RWPE2 (cell line): ENCODE measurements at regions not wholly inside any gene's neighbourhood (a gene's known extent, or its start where the extent isn't known, plus 50 kb on each side); places are given as distances from the start of the nearest gene placed in this dataset.
A peak's percentile ranks its signal among the peaks of the same experiment; 100 is the strongest.

Source experiments
- ATAC-seq: fragments of 200-7000 bp; cut with Tn5 transposase; 3 replicates; pipeline ENCODE4 v1.9.1; 2021; ENCODE audit warnings: low read depth
- DNase-seq: peaks from one replicate; pipeline ENCODE4 v3.0.0-alpha.2; 2020; ENCODE audit warnings: low spot score
- H3K27ac ChIP-seq: fragments of 450-650 bp; 2 replicates; pipeline ENCODE4 v1.5.1; 2017; ENCODE audit warnings: mild to moderate bottlenecking; ENCODE audit not compliant: poor library complexity, severe bottlenecking
- H3K27me3 ChIP-seq: fragments of 250-450 bp; sonication (Bioruptor Pico); 2 replicates; pipeline ENCODE4 v1.5.1; 2021; ENCODE audit warnings: mild to moderate bottlenecking, moderate library complexity; ENCODE audit not compliant: insufficient read depth, poor library complexity, severe bottlenecking
- H3K36me3 ChIP-seq: fragments of 250-450 bp; sonication (Bioruptor Pico); 2 replicates; pipeline ENCODE4 v1.5.1; 2020; ENCODE audit warnings: low read depth, mild to moderate bottlenecking, moderate library complexity
- H3K4me1 ChIP-seq: fragments of 250-450 bp; sonication (Bioruptor Pico); 2 replicates; pipeline ENCODE4 v1.5.1; 2021; ENCODE audit warnings: mild to moderate bottlenecking, moderate library complexity; ENCODE audit not compliant: insufficient read depth, poor library complexity, severe bottlenecking
- H3K4me3 ChIP-seq: fragments of 250-450 bp; sonication (Bioruptor Pico); 2 replicates; pipeline ENCODE4 v1.5.1; 2021; ENCODE audit warnings: mild to moderate bottlenecking, moderate library complexity; ENCODE audit not compliant: severe bottlenecking
- H3K9me3 ChIP-seq: fragments of 250-450 bp; sonication (Bioruptor Pico); 2 replicates; pipeline ENCODE4 v1.5.1; 2021; ENCODE audit warnings: mild to moderate bottlenecking, moderate library complexity; ENCODE audit not compliant: severe bottlenecking
- TF ChIP-seq, protein P1 (sequence below): fragments of 450-650 bp; IDR thresholded peaks from one replicate; pipeline ENCODE4 v1.5.1; 2017; ENCODE audit warnings: mild to moderate bottlenecking, moderate library complexity; ENCODE audit not compliant: poor library complexity, severe bottlenecking

DNA sequence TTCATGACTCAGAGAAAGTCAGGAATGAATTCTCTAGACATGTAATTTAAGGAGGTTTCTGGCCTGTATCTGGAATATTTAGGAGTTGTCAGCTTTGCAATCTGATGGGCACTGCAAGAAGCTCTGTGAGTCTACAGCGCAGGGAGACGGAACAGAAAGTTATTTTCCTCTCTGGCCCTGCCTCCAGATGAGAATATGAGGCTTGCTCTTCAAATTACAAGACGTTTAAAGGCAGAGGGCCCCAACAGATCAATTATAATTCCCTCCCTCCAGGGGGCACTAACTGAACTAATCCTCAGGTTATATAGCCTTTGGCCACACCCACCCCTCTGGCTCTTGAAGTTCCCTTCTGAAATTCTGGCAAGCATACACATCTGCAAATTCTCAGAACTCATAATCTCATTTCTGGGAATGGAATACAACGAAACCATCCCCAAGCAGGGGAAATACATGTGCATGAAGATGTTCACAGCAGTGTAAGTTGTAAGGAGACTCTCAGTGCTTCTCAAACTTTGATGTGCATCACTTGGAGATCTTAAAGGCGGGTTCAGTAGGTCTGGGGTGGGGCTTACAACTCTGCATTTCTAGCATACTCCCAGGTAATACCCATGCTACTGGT is 307.6 kb downstream of the CWC27 start:
- no peak for DNase-seq
- ATAC-seq, result peak; percentile 58
- Histone ChIP-seq H3K27me3 (no peaks in the 10 kb centered on the region), H3K4me1 (no peaks in the 10 kb centered on the region), H3K4me3 (no peak overlapping the region), H3K9me3 (no peaks in the 10 kb centered on the region), H3K36me3 (no peaks in the 10 kb centered on the region), H3K27ac (no peak overlapping the region)
- TF ChIP-seq, protein P1, sequence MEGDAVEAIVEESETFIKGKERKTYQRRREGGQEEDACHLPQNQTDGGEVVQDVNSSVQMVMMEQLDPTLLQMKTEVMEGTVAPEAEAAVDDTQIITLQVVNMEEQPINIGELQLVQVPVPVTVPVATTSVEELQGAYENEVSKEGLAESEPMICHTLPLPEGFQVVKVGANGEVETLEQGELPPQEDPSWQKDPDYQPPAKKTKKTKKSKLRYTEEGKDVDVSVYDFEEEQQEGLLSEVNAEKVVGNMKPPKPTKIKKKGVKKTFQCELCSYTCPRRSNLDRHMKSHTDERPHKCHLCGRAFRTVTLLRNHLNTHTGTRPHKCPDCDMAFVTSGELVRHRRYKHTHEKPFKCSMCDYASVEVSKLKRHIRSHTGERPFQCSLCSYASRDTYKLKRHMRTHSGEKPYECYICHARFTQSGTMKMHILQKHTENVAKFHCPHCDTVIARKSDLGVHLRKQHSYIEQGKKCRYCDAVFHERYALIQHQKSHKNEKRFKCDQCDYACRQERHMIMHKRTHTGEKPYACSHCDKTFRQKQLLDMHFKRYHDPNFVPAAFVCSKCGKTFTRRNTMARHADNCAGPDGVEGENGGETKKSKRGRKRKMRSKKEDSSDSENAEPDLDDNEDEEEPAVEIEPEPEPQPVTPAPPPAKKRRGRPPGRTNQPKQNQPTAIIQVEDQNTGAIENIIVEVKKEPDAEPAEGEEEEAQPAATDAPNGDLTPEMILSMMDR, result peak; percentile 49

DNA sequence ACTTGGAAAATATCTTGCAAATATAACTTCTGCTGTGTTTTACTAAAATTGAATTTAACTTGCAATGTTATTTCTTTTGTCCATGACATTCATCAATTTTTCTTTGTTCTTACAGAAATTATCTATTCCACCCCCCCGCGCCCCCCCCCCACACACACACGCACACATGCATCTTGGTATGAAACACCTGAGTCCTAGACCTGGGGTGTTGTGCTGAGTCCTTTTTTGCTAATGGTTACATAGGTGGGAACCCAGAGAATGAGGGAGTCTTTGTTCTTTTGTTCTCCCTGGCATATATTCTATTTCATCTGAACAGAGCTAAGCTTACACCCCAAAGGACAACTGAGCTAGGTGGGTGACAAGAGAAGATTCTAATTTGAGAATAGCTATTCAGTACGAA is 308.9 kb downstream of the CWC27 start:
- ATAC-seq, result no peak
- no peaks in the 10 kb centered on the region for H3K4me1 ChIP-seq
- H3K9me3 ChIP-seq, result no peaks in the 10 kb centered on the region
- H3K4me3 ChIP-seq, result no peak overlapping the region
- H3K36me3 ChIP-seq, result no peaks in the 10 kb centered on the region
- no peaks in the 10 kb centered on the region for H3K27me3 ChIP-seq
- TF ChIP-seq, protein P1, result no peak
- H3K27ac ChIP-seq, result no peak overlapping the region
- no peak for DNase-seq

DNA sequence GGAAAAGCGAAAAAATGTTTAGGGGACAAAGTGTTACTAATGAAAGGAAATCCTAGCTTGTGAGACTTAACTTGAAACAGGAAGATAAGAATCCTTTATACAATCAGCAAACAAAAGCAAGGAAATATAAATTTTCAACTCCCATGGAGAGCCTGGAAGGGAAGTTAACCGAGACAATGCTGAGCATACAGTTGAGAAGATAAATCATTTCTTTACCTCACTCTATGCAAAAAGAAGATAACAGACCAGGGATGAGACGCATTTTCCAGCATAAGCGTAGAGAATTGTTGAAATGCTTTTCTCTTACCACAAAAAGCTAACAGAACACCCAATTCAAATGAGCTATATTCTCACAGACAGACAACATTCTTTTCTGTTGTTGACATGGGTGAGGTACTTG is 309.6 kb downstream of the CWC27 start:
- no peaks in the 10 kb centered on the region for H3K4me1 ChIP-seq
- ATAC-seq (no peak), DNase-seq (no peak)
- TF ChIP-seq, protein P1, result no peak
- H3K36me3 ChIP-seq, result no peaks in the 10 kb centered on the region
- H3K27ac ChIP-seq, result no peak overlapping the region
- no peak overlapping the region for H3K4me3 ChIP-seq
- no peaks in the 10 kb centered on the region for H3K9me3 ChIP-seq
- no peaks in the 10 kb centered on the region for H3K27me3 ChIP-seq

DNA sequence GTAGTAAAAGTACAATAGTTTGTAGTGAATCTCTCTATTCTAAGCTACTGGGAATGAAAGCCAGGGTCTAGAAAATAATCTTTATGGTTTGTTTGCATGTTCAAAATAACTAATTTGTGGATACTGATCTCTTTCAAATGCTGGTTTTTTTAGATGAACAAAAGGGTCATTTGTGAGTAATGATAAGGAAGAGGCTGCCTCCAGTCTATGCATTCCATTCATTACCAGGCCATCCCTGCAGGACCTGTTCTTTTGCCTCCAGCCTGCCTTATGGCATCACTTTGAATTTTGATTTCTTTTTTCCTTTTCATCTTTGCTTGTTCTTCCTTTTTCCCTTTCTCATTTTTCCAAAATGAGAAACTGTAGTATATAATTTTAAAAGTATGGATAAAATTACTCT is 312.3 kb downstream of the CWC27 start:
- DNase-seq, result no peak
- H3K27me3 ChIP-seq, result no peaks in the 10 kb centered on the region
- no peaks in the 10 kb centered on the region for H3K36me3 ChIP-seq
- TF ChIP-seq, protein P1, result no peak
- no peak for ATAC-seq
- no peak overlapping the region for H3K27ac ChIP-seq
- H3K4me1 ChIP-seq, result peaks cover under 1% of the 10 kb centered on the region
- H3K9me3 ChIP-seq, result no peaks in the 10 kb centered on the region
- no peak overlapping the region for H3K4me3 ChIP-seq

DNA sequence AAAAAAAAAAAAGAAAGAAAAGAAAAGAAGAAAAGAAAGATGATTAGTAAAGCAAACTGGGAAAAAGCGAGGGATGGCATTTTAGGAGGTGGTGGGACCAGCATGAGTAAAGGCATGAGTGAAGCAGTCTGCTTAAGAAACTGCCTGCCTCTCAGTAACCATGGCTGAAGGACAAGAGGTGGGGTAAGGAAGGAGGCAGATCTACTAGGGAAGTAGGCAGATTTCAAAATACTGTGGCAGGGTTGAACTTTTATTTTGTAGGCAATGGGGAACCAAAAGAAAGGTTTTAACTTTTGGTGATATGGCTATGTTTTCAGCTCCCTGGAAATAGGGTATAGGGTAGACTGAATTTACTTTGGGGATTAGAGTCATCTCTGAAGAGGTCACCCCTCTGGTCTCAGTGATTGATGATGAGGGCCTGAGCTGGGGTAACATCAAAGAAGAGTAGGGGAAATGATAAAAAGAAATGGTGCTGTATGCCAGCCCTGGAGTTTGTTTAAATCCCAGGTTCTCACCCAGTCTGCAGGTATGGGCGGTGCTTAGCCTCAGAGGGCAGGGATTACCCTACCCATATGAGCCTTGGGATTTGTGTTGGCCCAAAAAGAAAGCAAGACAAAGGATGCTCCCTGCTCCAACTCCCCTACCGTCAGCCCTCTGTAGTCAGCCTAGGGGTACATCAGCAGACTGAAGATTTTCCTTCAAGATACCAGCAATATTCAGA is 316.2 kb downstream of the CWC27 start:
- Histone ChIP-seq H3K9me3 (no peaks in the 10 kb centered on the region), H3K4me3 (no peak overlapping the region), H3K27ac (no peak overlapping the region), H3K27me3 (no peaks in the 10 kb centered on the region), H3K36me3 (no peaks in the 10 kb centered on the region), H3K4me1 (peaks cover 3% of the 10 kb centered on the region)
- TF ChIP-seq, protein P1, result no peak
- DNase-seq (no peak), ATAC-seq (no peak)
